GM12878 (cell line): ENCODE measurements at regions not wholly inside any gene's neighbourhood (a gene's known extent, or its start where the extent isn't known, plus 50 kb on each side); places are given as distances from the start of the nearest gene placed in this dataset.

Experiments used
- ATAC-seq: fragments of 200-7000 bp; cut with Tn5 transposase; 3 replicates; pipeline ENCODE4 v1.9.1; 2020; ENCODE audit warnings: mild to moderate bottlenecking, moderate library complexity
- BruUV-seq: library from RNA; stranded (reverse); fragments of 400-500 nt; replicated peaks from 2 replicates; lab custom pipeline; 2021; lab: Mats Ljungman, UMichigan
- CTCF ChIA-PET: fragments of 300-600 bp; sonication (Branson Sonifier 250); formaldehyde crosslinking; extraction: SDS; loops from one replicate; lab custom pipeline; 2021; ENCODE audit warnings: inconsistent platforms; lab: Yijun Ruan, JAX
- POLR2A ChIA-PET: fragments of 350-600 bp; formaldehyde crosslinking; extraction: SDS; loops from one replicate; lab custom pipeline; 2021; ENCODE audit warnings: inconsistent platforms; lab: Charles Lee
- RAD21 ChIA-PET: fragments of 300-600 bp; sonication (Branson Sonifier 250); formaldehyde crosslinking; loops from one replicate; lab custom pipeline; 2023; ENCODE audit warnings: antibody characterized with exemption; ENCODE audit not compliant: unreplicated experiment; lab: Charles Lee
- SMC1A ChIA-PET: fragments of 300-600 bp; sonication (Branson Sonifier 250); formaldehyde crosslinking; loops from one replicate; lab custom pipeline; 2023; ENCODE audit not compliant: unreplicated experiment, uncharacterized antibody; lab: Charles Lee
- DNase-seq: peaks from one replicate; pipeline ENCODE4 v3.0.0-alpha.2; 2011; ENCODE audit warnings: low read depth, low spot score
- FAIRE-seq: peaks from 3 replicates; lab custom pipeline; 2011; peaks lifted over from hg19 to GRCh38; lab: Jason Lieb, UNC
- H2AFZ ChIP-seq: 2 replicates; pipeline ENCODE4 v1.6.0; 2011; ENCODE audit warnings: low read depth, low read length, control low read depth; ENCODE audit not compliant: control insufficient read depth
- H3K27ac ChIP-seq: 2 replicates; pipeline ENCODE4 v1.5.1; 2011; ENCODE audit warnings: control low read depth; ENCODE audit not compliant: control insufficient read depth, insufficient read depth
- H3K27me3 ChIP-seq, 2 experiments: replicated peaks in 1 of 2; 2 replicates each; pipeline versions ENCODE4 v1.6.0 to v1.6.1; 2011; ENCODE audit warnings: low read length in 1 of 2; ENCODE audit not compliant: control insufficient read depth in 2 of 2, insufficient read depth in 2 of 2
- H3K36me3 ChIP-seq, 2 experiments: 2 replicates each; pipeline ENCODE4 v1.5.1; 2011; ENCODE audit warnings: low read length in 1 of 2; ENCODE audit not compliant: control insufficient read depth in 2 of 2, insufficient read depth in 2 of 2
- H3K4me1 ChIP-seq: 2 replicates; pipeline ENCODE4 v1.6.1; 2011; ENCODE audit warnings: mild to moderate bottlenecking, low read length, moderate library complexity, mixed read lengths; ENCODE audit not compliant: control insufficient read depth, insufficient read depth
- H3K4me2 ChIP-seq: 2 replicates; pipeline ENCODE4 v1.6.0; 2011; ENCODE audit warnings: control low read depth; ENCODE audit not compliant: control insufficient read depth, insufficient read depth
- H3K4me3 ChIP-seq: fragments of 200-600 bp; sonication (generic); 2 replicates; pipeline ENCODE4 v1.5.1; 2016
- H3K79me2 ChIP-seq: 2 replicates; pipeline ENCODE4 v1.6.0; 2011; ENCODE audit warnings: low read length; ENCODE audit not compliant: control insufficient read depth, insufficient read depth
- H3K9ac ChIP-seq: 2 replicates; pipeline ENCODE4 v1.8.0; 2011; ENCODE audit warnings: low read length, control low read depth, mixed read lengths; ENCODE audit not compliant: control insufficient read depth, insufficient read depth
- H3K9me3 ChIP-seq: replicated peaks from 3 replicates; pipeline ENCODE4 v1.5.1; 2011; ENCODE audit warnings: mild to moderate bottlenecking, low read length; ENCODE audit not compliant: control insufficient read depth, insufficient read depth
- H4K20me1 ChIP-seq: 2 replicates; pipeline ENCODE4 v1.6.0; 2011; ENCODE audit not compliant: control insufficient read depth, insufficient read depth
- BMI1 ChIP-seq: fragments of 450-650 bp; IDR thresholded peaks from 2 replicates; pipeline ENCODE4 v1.6.1; 2016; ENCODE audit warnings: mild to moderate bottlenecking, moderate library complexity, borderline replicate concordance
- CBX3 ChIP-seq: fragments of 200-600 bp; sonication (generic); IDR thresholded peaks from 2 replicates; pipeline ENCODE4 v1.6.1; 2016; ENCODE audit warnings: low read depth, borderline replicate concordance
- CHD4 ChIP-seq: fragments of 200-600 bp; sonication (generic); IDR thresholded peaks from 2 replicates; pipeline ENCODE4 v1.6.1; 2016; ENCODE audit warnings: mild to moderate bottlenecking
- CUX1 ChIP-seq: IDR thresholded peaks from 2 replicates; pipeline ENCODE4 v1.6.1; 2012; ENCODE audit warnings: improper control_type of control experiment, low read depth, low read length; ENCODE audit not compliant: insufficient replicate concordance
- FOS ChIP-seq: IDR thresholded peaks from 3 replicates; pipeline ENCODE4 v1.6.1; 2011; ENCODE audit warnings: borderline replicate concordance; ENCODE audit not compliant: insufficient read length; ENCODE audit errors: extremely low read depth
- HDGF ChIP-seq: fragments of 450-650 bp; IDR thresholded peaks from 2 replicates; pipeline ENCODE4 v1.6.1; 2016; ENCODE audit warnings: antibody characterized with exemption
- IKZF2 ChIP-seq, 2 experiments: fragments of 450-650 bp; IDR thresholded peaks; 2 replicates each; pipeline ENCODE4 v1.6.1; 2017; ENCODE audit warnings: mild to moderate bottlenecking in 2 of 2, moderate library complexity in 2 of 2
- MTA3 ChIP-seq: IDR thresholded peaks from 2 replicates; pipeline ENCODE4 v1.6.1; 2012; ENCODE audit warnings: low read length, inconsistent platforms, borderline replicate concordance
- RAD21 ChIP-seq: IDR thresholded peaks from 2 replicates; pipeline ENCODE4 v1.6.1; 2011; ENCODE audit warnings: mild to moderate bottlenecking, low read depth, low read length, moderate library complexity; ENCODE audit not compliant: insufficient read depth
- RUNX3 ChIP-seq: IDR thresholded peaks from 2 replicates; pipeline ENCODE4 v1.6.1; 2012; ENCODE audit warnings: low read length, inconsistent platforms
- SIX5 ChIP-seq: IDR thresholded peaks from 2 replicates; pipeline ENCODE4 v1.6.1; 2011; ENCODE audit warnings: mild to moderate bottlenecking, low read depth, low read length, moderate library complexity; ENCODE audit not compliant: severe bottlenecking
- SKIL ChIP-seq: fragments of 450-650 bp; IDR thresholded peaks from 2 replicates; pipeline ENCODE4 v1.6.1; 2017; ENCODE audit warnings: mild to moderate bottlenecking, low read depth, inconsistent platforms; ENCODE audit not compliant: poor library complexity, severe bottlenecking
- SP1 ChIP-seq: IDR thresholded peaks from one replicate; pipeline ENCODE4 v1.6.1; 2011; ENCODE audit warnings: low read depth, low read length
- TCF12 ChIP-seq: IDR thresholded peaks from 2 replicates; pipeline ENCODE4 v1.6.1; 2011; ENCODE audit warnings: low read depth, mild to moderate bottlenecking, low read length
- WGBS: methylation state at CpG from one replicate; pipeline ENCODE4 v1.1.6; 2016; ENCODE audit warnings: low lambda C conversion rate; ENCODE audit not compliant: insufficient replicate concordance, insufficient coverage; ENCODE audit errors: missing lambda C conversion rate; 5-methylcytosine and 5-hydroxymethylcytosine counted together
- in situ Hi-C: fragments of 300-500 bp; cut with MboI; formaldehyde crosslinking; loops from 9 replicates; pipeline ENCODE4 v1.14.3; 2018; ENCODE audit warnings: mixed read lengths
- intact Hi-C: fragments of 100-400 bp; cut with micrococcal nuclease; formaldehyde crosslinking; loops from one replicate; pipeline ENCODE4 v1.14.2; 2022; ENCODE audit not compliant: unreplicated experiment

- Histone ChIP-seq H3K9ac (no peak overlapping the region), H3K27ac (no peak overlapping the region), H3K9me3 (peaks cover 7% of the 10 kb centered on the region), H3K4me3 (no peak overlapping the region), H3K27me3 (no peaks in the 10 kb centered on the region; a peak in 1 of 4 replicates), H3K4me2 (no peak overlapping the region), H3K4me1 (peaks cover 6% of the 10 kb centered on the region; the same call in 1 of the 2 replicates), H4K20me1 (no peaks in the 10 kb centered on the region), H2AFZ (no peak overlapping the region), H3K79me2 (no peaks in the 10 kb centered on the region), H3K36me3 (no peaks in the 10 kb centered on the region)
- 20% methylated on average over 2 of the region's 2 CpGs for WGBS
- RAD21 ChIA-PET, result no interaction called here
- no TSS peak for BruUV-seq
- in situ Hi-C loops (no loop called here), intact Hi-C loops (no loop called here)
- FAIRE-seq, result no peak
- DNase-seq, result no peak
- POLR2A ChIA-PET, result no interaction called here
- TF ChIP-seq TCF12 (no peak), BMI1 (no peak), SIX5 (no peak), RAD21 (no peak), FOS (no peak), CBX3 (no peak), SKIL (no peak), CHD4 (no peak), HDGF (no peak), IKZF2 (IDR thresholded peaks at IDR 0.05) (no peak), SP1 (no peak), MTA3 (no peak), RUNX3 (no peak), CUX1 (no peak)
- no peak for ATAC-seq
- SMC1A ChIA-PET, result interaction anchor here (1.5 to 1.9 kb wide), 2 partner anchors 20 to 25 kb away, joined by 4 read pairs; no protein-coding TSS in a partner anchor
- CTCF ChIA-PET, result no interaction called here
These were observed 93.6 kb upstream of the UST start for GRCh38 chr6:148653138-148653776.
